HG03139 (cell line): ENCODE measurements at regions not wholly inside any gene's neighbourhood (a gene's known extent, or its start where the extent isn't known, plus 50 kb on each side); places are given as distances from the start of the nearest gene placed in this dataset.

Experiments
- ATAC-seq: cut with Tn5 transposase; IDR thresholded peaks from one replicate; pipeline ENCODE4 v1.9.1; 2021; ENCODE audit not compliant: unreplicated experiment

GRCh38 chr13:97110936-97111335 is 111.2 kb upstream of the MBNL2 start:
- no peak for ATAC-seq

GRCh38 chr13:97111756-97112155 is 110.4 kb upstream of the MBNL2 start:
- ATAC-seq: no peak

- ATAC-seq: no peak
Observed at GRCh38 chr13:97112446-97113152, 109.5 kb upstream of the MBNL2 start.

- ATAC-seq: no peak
Observed at GRCh38 chr13:97113231-97114001, 108.7 kb upstream of the MBNL2 start.

- ATAC-seq: no peak
Observed at GRCh38 chr13:97114651-97115050, 107.5 kb upstream of the MBNL2 start.

- ATAC-seq: peak; percentile 51
Observed at GRCh38 chr13:97116754-97117153, 105.4 kb upstream of the MBNL2 start.

- ATAC-seq: no peak
Observed at GRCh38 chr13:97117388-97117910, 104.7 kb upstream of the MBNL2 start.

GRCh38 chr13:97119943-97120342 is 102.2 kb upstream of the MBNL2 start:
- no peak for ATAC-seq

- ATAC-seq: no peak
Observed at GRCh38 chr13:97120346-97120745, 101.8 kb upstream of the MBNL2 start.

- no peak for ATAC-seq
Observed at GRCh38 chr13:97120976-97121375, 101.2 kb upstream of the MBNL2 start.

- ATAC-seq: no peak
Observed at GRCh38 chr13:97121894-97122293, 100.2 kb upstream of the MBNL2 start.

GRCh38 chr13:97122381-97122996 is 99.6 kb upstream of the MBNL2 start:
- ATAC-seq: no peak

GRCh38 chr13:97124206-97124605 is 97.9 kb upstream of the MBNL2 start:
- ATAC-seq: no peak

GRCh38 chr13:97124915-97125809 is 97.0 kb upstream of the MBNL2 start:
- peak; percentile 40 for ATAC-seq

GRCh38 chr13:97125810-97126738 is 96.1 kb upstream of the MBNL2 start:
- peak; percentile 80 for ATAC-seq

GRCh38 chr13:97127842-97128241 is 94.3 kb upstream of the MBNL2 start:
- no peak for ATAC-seq

GRCh38 chr13:97130190-97130589 is 91.9 kb upstream of the MBNL2 start:
- no peak for ATAC-seq

GRCh38 chr13:97131447-97131846 is 90.7 kb upstream of the MBNL2 start:
- ATAC-seq: no peak

GRCh38 chr13:97133554-97133953 is 88.6 kb upstream of the MBNL2 start:
- ATAC-seq: no peak

- ATAC-seq: no peak
Observed at GRCh38 chr13:97133955-97134354, 88.2 kb upstream of the MBNL2 start.
